Panc1 (cell line): ENCODE measurements at regions not wholly inside any gene's neighbourhood (a gene's known extent, or its start where the extent isn't known, plus 50 kb on each side); places are given as distances from the start of the nearest gene placed in this dataset.

Source experiments
- CTCF ChIP-seq: fragments of 450-650 bp; IDR thresholded peaks from 2 replicates; pipeline ENCODE4 v1.5.1; 2017; ENCODE audit warnings: mild to moderate bottlenecking
- POLR2AphosphoS5 ChIP-seq: IDR thresholded peaks from 2 replicates; pipeline ENCODE4 v1.6.1; 2012; ENCODE audit warnings: mild to moderate bottlenecking, low read depth, low read length, moderate library complexity
- REST ChIP-seq, 2 experiments: IDR thresholded peaks; 2 replicates each; pipeline ENCODE4 v1.6.1; 2011 to 2012; ENCODE audit warnings: low read depth in 2 of 2, control low read depth in 1 of 2, low read length in 1 of 2, mild to moderate bottlenecking in 1 of 2, moderate library complexity in 1 of 2; ENCODE audit not compliant: insufficient read depth in 1 of 2
- SIN3A ChIP-seq: IDR thresholded peaks from 2 replicates; pipeline ENCODE4 v1.6.1; 2012; ENCODE audit warnings: low read depth, mild to moderate bottlenecking, low read length, moderate library complexity, borderline replicate concordance; ENCODE audit not compliant: insufficient read depth
- TCF7L2 ChIP-seq: IDR thresholded peaks from 2 replicates; pipeline ENCODE4 v1.6.1; 2011; ENCODE audit warnings: mild to moderate bottlenecking, low read depth, low read length, inconsistent platforms

- TF ChIP-seq CTCF (no peak), POLR2AphosphoS5 (no peak), REST (IDR thresholded peaks at IDR 0.05; ENCODE audit: insufficient read depth in 1 of 2, low read depth in 2 of 2, low read length in 1 of 2) (no peak), SIN3A (no peak), TCF7L2 (no peak)
These were observed 896.8 kb downstream of the PCDH17 start for GRCh38 chr13:58528351-58528750.
